Activated T-helper 17 cell treated with anti-CD3 and anti-CD28 coated beads, Interleukin-2, amount 50 U/mL, for 72 hours (primary cell): ENCODE measurements at regions not wholly inside any gene's neighbourhood (a gene's known extent, or its start where the extent isn't known, plus 50 kb on each side); places are given as distances from the start of the nearest gene placed in this dataset.

Experiments
- ATAC-seq: fragments of 150-1000 bp; cut with Tn5 transposase; replicated peaks from 2 replicates; pipeline ENCODE4 v1.10.0; 2021; ENCODE audit warnings: mild to moderate bottlenecking, moderate library complexity
- H3K27ac Mint-ChIP-seq: one replicate; pipeline ENCODE4 v1.8.0; 2022; ENCODE audit warnings: mixed read lengths
- H3K27me3 Mint-ChIP-seq: one replicate; pipeline ENCODE4 v1.8.0; 2022; ENCODE audit warnings: mixed read lengths
- H3K36me3 Mint-ChIP-seq: one replicate; pipeline ENCODE4 v1.8.0; 2022; ENCODE audit warnings: low read depth, mild to moderate bottlenecking, mixed read lengths
- H3K4me1 Mint-ChIP-seq: one replicate; pipeline ENCODE4 v1.8.0; 2022; ENCODE audit warnings: mixed read lengths
- H3K4me3 Mint-ChIP-seq: one replicate; pipeline ENCODE4 v1.8.0; 2022; ENCODE audit warnings: mild to moderate bottlenecking, mixed read lengths
- H3K9me3 Mint-ChIP-seq: one replicate; pipeline ENCODE4 v1.8.0; 2022; ENCODE audit warnings: mixed read lengths

DNA sequence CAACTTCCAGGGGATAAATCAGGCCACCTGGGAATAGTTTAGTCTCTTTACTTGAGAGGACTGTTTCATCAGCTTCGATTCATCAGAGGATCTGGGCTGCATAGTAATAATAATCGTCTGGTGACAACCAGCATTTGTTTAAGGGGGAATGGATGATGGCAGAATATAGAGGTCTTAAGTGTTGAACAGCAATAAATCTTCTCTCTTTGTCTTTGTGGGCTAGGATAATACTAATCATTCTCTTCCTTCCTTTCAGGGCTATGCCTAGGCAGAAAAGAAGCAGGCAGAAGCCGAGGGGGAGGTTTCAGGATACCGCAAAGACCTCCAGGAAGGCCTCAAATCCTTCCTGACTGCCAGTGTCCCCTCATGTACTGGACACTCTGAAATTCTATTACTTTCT, 150.4 kb upstream of the GAREM1 start:
- ATAC-seq, result no peak
- peaks cover 4% of the 10 kb centered on the region for H3K27me3 Mint-ChIP-seq
- peaks cover 4% of the 10 kb centered on the region for H3K9me3 Mint-ChIP-seq
- H3K4me3 Mint-ChIP-seq, result no peak overlapping the region
- no peaks in the 10 kb centered on the region for H3K36me3 Mint-ChIP-seq
- H3K4me1 Mint-ChIP-seq, result no peaks in the 10 kb centered on the region
- H3K27ac Mint-ChIP-seq, result no peak overlapping the region

DNA sequence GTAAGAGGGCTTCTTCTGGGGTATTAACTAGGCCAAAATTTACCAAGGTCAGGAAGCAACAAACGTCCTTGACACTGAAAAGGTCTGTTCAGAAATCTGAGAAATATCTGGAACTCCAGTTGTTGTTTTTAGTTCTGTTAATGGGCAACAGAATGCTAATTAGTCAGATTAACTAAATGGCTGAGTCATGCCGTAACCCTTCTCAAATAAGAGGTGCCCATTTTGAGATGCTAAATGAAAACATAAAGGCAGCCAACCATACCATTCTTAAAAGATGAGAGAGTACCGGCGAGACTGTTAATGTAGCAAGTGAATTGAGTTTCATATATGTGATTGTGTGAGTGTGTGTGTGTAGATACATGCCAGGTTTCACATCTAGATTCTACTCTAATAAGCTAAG, 147.9 kb upstream of the GAREM1 start:
- H3K36me3 Mint-ChIP-seq, result no peaks in the 10 kb centered on the region
- no peak overlapping the region for H3K4me3 Mint-ChIP-seq
- peaks cover 15% of the 10 kb centered on the region for H3K27me3 Mint-ChIP-seq
- no peak for ATAC-seq
- no peak overlapping the region for H3K27ac Mint-ChIP-seq
- peaks cover 4% of the 10 kb centered on the region for H3K9me3 Mint-ChIP-seq
- H3K4me1 Mint-ChIP-seq, result no peaks in the 10 kb centered on the region

DNA sequence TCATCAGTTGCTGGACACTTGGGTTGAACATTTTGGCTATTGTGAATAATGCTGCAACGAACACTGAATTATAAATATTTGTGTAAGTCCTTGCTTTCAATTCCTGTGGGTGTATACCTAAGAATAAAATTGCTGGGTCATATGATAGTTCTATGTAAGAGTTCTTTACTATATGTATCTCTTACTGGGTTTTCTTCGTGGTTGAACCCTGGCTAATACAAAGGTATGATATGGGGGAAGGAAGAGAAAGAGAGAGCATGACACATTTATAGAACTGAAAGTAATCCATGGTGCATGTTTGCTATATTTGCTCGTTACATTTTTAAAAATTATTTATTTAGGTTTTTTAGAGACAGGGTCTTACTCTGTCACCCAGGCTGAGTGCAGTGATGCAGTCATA, 143.1 kb upstream of the GAREM1 start:
- Mint-ChIP-seq H3K9me3 (peaks cover 4% of the 10 kb centered on the region), H3K27me3 (peaks cover 27% of the 10 kb centered on the region), H3K36me3 (no peaks in the 10 kb centered on the region), H3K4me1 (no peaks in the 10 kb centered on the region), H3K27ac (no peak overlapping the region), H3K4me3 (no peak overlapping the region)
- no peak for ATAC-seq

DNA sequence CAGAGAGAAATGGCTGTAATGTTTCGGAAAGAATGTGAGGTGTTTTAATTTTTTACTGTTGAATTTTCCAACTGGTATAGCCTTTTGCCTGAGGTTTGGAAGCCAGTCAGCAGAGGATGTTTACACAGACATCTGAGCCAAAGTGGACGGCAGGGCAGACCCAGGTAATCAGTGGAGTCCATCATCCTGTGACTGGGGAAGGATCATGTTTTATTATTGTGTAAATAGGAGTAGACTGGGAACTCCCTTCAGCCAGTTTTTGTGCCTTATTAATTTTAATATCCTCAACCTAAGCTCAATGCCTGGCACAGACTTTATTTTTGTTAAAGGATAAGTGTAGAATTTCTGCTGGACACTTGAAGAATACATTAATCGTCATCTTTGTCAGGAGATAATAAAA, 142.0 kb upstream of the GAREM1 start:
- no peak for ATAC-seq
- H3K27me3 Mint-ChIP-seq, result peaks cover 27% of the 10 kb centered on the region
- no peaks in the 10 kb centered on the region for H3K4me1 Mint-ChIP-seq
- no peak overlapping the region for H3K4me3 Mint-ChIP-seq
- no peaks in the 10 kb centered on the region for H3K36me3 Mint-ChIP-seq
- H3K27ac Mint-ChIP-seq, result no peak overlapping the region
- peaks cover 4% of the 10 kb centered on the region for H3K9me3 Mint-ChIP-seq

DNA sequence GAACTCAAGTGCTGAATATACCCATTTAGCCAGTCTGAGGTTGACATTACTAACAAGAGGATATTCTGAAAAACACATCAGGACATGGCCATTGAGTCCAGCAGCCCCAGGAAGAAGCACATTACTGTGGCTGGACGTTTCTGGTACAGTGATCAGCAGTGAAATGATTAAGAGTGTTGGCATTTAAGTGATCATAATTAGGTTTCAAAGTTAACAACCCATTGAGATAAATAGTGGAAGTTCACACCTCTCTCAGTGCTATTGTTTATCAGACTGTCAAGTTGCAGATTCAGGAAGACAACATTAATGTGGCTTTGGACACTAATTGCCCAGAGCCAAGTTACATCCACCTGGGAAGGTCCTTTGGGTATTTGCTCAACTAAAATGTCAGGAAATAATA, 139.5 kb upstream of the GAREM1 start:
- H3K27me3 Mint-ChIP-seq, result peaks cover 20% of the 10 kb centered on the region
- H3K36me3 Mint-ChIP-seq, result no peaks in the 10 kb centered on the region
- H3K27ac Mint-ChIP-seq, result no peak overlapping the region
- no peak overlapping the region for H3K4me3 Mint-ChIP-seq
- H3K4me1 Mint-ChIP-seq, result no peaks in the 10 kb centered on the region
- no peak for ATAC-seq
- no peaks in the 10 kb centered on the region for H3K9me3 Mint-ChIP-seq

DNA sequence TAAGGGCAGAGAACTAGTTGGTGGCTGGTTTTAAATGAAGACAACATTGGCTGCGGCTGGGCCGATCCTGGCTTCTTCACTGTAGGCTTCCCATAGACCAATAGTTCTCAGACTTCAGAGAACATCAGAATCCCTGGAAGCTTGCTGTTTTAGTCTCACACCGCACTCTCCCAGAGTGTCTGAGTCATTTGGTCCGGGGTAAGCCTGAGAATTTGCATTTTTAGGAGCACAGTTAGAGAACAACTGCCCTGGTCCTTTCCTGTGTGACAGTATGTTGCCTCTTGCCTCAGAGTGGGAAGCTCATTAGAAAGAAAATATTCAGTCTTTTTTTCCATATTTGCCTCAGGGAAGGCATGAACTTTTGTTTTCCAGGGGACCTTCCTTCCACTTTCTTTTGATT, 137.1 kb upstream of the GAREM1 start:
- Mint-ChIP-seq H3K27ac (no peak overlapping the region), H3K4me3 (no peak overlapping the region), H3K36me3 (no peaks in the 10 kb centered on the region), H3K9me3 (no peaks in the 10 kb centered on the region), H3K4me1 (no peaks in the 10 kb centered on the region), H3K27me3 (peaks cover 10% of the 10 kb centered on the region)
- no peak for ATAC-seq

DNA sequence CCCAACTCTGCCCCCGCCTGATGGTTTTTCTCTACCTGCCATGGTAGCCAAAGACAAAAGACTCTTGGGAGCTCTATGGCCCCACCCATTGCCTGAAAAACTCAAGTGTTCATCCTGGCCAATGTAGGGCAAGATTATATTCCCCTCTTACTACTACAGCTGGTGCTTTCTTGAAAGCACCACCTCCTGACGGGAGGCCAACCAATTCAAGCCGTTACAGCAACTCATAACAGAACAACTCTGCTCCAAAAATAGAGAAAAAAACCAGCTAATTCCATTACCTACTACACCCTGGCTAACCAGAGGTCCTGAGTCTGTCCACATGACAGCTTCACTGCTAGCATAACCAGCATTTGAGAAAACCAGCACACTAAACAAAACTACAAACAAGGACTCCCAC, 127.5 kb upstream of the GAREM1 start:
- Mint-ChIP-seq H3K27ac (no peak overlapping the region), H3K4me1 (no peaks in the 10 kb centered on the region), H3K4me3 (no peak overlapping the region), H3K27me3 (peaks cover 3% of the 10 kb centered on the region), H3K9me3 (no peaks in the 10 kb centered on the region), H3K36me3 (no peaks in the 10 kb centered on the region)
- ATAC-seq, result no peak

DNA sequence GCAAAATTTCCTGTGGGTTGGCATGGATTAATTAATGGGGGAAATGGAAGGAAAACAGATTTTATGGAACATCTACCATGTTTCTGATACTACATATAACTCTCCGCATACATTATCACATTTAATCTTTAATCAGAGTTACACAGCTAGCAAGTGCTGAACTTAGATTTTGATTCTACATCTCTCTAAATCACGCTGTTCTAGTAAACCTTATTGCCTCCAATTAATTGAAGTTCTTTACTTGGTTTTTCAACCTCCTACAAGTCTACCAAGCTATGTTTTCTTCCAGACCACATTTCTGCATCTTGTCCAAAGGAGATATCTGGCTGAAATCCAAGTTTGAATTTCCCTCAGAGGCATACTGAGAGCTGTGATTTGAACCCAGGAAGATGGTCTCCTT, 125.8 kb upstream of the GAREM1 start:
- H3K36me3 Mint-ChIP-seq, result no peaks in the 10 kb centered on the region
- H3K4me3 Mint-ChIP-seq, result no peak overlapping the region
- H3K27ac Mint-ChIP-seq, result no peak overlapping the region
- H3K4me1 Mint-ChIP-seq, result no peaks in the 10 kb centered on the region
- no peak for ATAC-seq
- H3K9me3 Mint-ChIP-seq, result no peaks in the 10 kb centered on the region
- H3K27me3 Mint-ChIP-seq, result peaks cover 7% of the 10 kb centered on the region

DNA sequence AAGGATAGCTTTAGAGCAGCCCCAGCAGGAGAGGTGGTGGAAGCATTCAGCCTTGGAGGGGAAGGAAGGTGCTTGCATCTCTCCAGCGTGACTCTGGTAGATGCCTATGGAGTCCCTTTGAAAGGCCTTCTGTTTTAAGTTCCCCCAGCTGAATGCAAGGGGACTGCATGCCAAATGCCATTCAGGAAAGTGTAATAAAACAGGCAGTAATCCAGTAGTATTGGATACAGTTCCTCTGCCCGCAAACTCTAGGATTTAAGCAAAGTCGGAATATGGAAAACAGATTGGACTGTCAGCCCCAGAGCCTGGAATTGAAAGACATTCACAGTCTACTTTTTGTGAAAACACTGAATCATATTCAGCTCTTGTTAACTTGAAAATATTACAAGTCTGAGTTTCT, 125.2 kb upstream of the GAREM1 start:
- no peak overlapping the region for H3K4me3 Mint-ChIP-seq
- H3K27me3 Mint-ChIP-seq, result peaks cover 7% of the 10 kb centered on the region
- ATAC-seq, result no peak
- H3K27ac Mint-ChIP-seq, result no peak overlapping the region
- H3K9me3 Mint-ChIP-seq, result no peaks in the 10 kb centered on the region
- no peaks in the 10 kb centered on the region for H3K36me3 Mint-ChIP-seq
- no peaks in the 10 kb centered on the region for H3K4me1 Mint-ChIP-seq

DNA sequence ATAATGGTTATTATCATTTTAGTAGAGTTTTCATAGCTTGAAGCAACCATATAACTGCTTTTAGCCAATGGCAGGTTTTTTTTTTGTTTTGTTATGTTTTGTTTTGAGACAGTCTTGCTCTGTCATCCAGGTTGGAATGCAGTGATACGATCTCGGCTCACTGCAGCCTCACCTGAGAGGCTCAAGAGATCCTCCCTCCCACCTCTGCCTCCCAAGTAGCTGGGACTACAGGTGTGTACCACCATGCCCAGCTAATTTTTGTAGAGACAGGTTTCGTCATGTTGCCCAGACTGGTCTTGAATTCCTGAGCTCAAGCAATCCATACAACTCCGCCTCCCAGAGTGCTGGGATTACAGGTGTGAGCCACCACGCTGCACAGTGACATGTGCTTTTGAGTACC, 117.5 kb upstream of the GAREM1 start:
- Mint-ChIP-seq H3K27me3 (peaks cover 15% of the 10 kb centered on the region), H3K9me3 (peaks cover 3% of the 10 kb centered on the region), H3K4me3 (no peak overlapping the region), H3K36me3 (no peaks in the 10 kb centered on the region), H3K27ac (no peak overlapping the region), H3K4me1 (no peaks in the 10 kb centered on the region)
- no peak for ATAC-seq

DNA sequence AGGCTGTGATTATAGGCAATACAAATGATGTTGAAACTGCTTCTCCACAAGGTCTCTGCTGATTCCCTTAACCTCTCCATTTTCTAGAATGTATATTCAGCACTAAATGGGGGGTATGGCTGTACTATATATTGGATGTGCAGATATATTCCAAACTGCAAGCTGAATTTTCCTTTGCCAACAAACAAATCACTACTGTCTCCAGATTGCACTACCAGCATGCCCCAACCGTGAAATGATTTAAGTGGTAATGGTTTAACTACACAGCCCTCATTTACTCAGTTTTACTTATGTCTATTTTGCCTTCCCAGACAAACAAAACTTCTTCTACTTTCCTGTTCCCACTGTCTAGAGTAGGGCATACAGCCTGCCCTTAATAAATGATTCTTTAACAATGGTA, 112.7 kb upstream of the GAREM1 start:
- H3K4me1 Mint-ChIP-seq, result no peaks in the 10 kb centered on the region
- no peaks in the 10 kb centered on the region for H3K36me3 Mint-ChIP-seq
- H3K27me3 Mint-ChIP-seq, result peaks cover 20% of the 10 kb centered on the region
- no peak overlapping the region for H3K27ac Mint-ChIP-seq
- H3K9me3 Mint-ChIP-seq, result no peaks in the 10 kb centered on the region
- H3K4me3 Mint-ChIP-seq, result no peak overlapping the region
- ATAC-seq, result no peak

DNA sequence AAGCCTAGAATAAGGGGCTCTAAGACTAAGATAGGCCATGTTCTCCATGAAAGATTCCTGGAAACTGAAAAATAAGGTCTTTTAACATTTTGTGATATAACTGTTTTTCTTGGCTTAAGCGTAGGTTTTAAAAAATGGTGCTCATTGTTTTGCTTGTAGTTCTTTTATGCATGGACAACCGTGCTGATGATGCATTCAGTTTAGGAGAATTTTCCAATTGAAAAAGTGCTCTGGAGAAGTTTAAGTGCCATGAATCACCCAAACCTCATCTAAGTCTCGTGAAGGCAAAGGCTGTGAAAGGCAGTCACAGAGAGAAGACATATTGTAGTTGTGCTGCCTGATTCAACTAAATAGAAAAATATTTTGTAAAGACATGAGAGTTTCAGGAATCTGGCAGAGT, 111.8 kb upstream of the GAREM1 start:
- no peaks in the 10 kb centered on the region for H3K4me1 Mint-ChIP-seq
- no peak overlapping the region for H3K27ac Mint-ChIP-seq
- H3K36me3 Mint-ChIP-seq, result no peaks in the 10 kb centered on the region
- H3K4me3 Mint-ChIP-seq, result no peak overlapping the region
- H3K27me3 Mint-ChIP-seq, result peaks cover 20% of the 10 kb centered on the region
- H3K9me3 Mint-ChIP-seq, result no peaks in the 10 kb centered on the region
- no peak for ATAC-seq

DNA sequence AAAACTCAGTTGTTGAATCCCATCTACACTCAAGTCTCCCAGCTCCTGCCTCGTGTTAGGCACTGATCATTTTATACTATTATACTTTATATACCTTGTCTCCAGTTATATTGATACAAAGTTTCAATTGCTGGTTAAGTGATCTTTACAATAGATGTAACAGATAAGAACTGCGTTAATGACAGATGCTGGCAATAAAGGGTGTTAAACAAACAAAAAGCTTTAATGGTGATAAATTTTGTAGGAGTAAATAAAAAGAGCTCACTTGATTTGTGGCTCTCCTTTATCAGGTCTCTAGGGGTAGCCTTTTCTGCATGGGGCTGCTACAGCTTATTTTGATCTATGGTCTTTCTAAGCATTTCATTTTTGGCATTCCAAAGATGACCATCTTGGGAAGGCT, 106.9 kb upstream of the GAREM1 start:
- no peak for ATAC-seq
- Mint-ChIP-seq H3K36me3 (no peaks in the 10 kb centered on the region), H3K9me3 (no peaks in the 10 kb centered on the region)

DNA sequence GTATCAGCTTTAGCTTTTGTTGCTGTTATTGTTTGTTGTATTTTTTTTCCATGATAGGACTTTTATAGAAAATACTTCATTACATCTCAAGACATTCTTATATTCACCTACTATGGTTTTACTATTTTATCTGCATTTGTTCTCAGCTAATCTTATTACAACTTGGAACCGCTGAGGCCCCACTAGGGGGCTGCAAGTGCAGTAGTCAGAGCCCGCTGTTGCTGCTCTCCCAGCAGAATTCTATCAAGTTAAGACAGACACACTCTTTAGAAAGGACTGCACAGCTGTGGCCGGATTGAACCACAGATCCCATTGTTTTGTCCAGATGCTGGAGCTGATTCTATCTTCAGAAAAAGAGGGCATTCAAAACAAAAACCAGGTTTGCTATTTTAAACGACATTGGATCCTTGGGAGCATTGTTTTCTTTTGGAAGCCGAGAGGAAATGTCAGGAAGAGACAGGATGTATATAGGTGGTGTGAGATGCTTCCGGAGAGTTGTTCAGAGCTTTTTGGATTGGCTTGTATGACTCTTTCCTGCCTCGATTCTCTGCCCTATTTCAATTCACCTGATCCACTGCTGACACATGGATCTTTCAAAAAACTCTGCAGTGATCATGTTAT, 105.7 kb upstream of the GAREM1 start:
- Mint-ChIP-seq H3K27me3 (peaks cover 24% of the 10 kb centered on the region), H3K4me3 (no peak overlapping the region), H3K9me3 (no peaks in the 10 kb centered on the region), H3K36me3 (no peaks in the 10 kb centered on the region), H3K4me1 (no peaks in the 10 kb centered on the region), H3K27ac (no peak overlapping the region)
- ATAC-seq, result no peak

More for the DNA sequence above, 106.9 kb upstream of the GAREM1 start:
- Mint-ChIP-seq H3K4me1 (no peaks in the 10 kb centered on the region), H3K4me3 (no peak overlapping the region), H3K27me3 (peaks cover 19% of the 10 kb centered on the region), H3K27ac (no peak overlapping the region)

DNA sequence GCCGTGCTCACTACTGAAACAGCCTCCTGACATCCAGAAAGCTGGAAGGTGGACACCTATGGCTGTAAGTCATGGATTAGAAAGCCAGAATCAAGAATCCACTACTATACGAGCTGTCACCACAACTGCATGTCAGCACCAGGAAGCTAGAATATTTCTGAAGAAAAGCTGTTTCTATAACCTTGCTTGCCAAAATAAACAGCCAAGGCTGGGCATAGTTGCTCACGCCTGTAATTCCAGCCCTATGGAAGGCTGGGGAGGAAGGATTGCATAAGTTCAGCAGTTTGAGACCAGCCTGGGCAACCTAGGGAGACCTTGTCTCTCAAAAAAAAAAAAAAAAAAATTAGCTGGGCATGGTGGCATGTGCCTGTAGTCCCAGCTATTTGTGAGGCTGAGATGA, 96.3 kb upstream of the GAREM1 start:
- Mint-ChIP-seq H3K27me3 (peaks cover 6% of the 10 kb centered on the region), H3K36me3 (no peaks in the 10 kb centered on the region), H3K4me3 (no peak overlapping the region), H3K4me1 (no peaks in the 10 kb centered on the region), H3K9me3 (no peaks in the 10 kb centered on the region), H3K27ac (no peak overlapping the region)
- ATAC-seq, result no peak
